ENCODE measurements at regions not wholly inside any gene's neighbourhood (a gene's known extent, or its start where the extent isn't known, plus 50 kb on each side); places are given as distances from the start of the nearest gene placed in this dataset.

- DNase-seq = no peak
Observed at GRCh38 chr20:20933142-20933958, 172.8 kb downstream of the LINC00237 start.

DNA sequence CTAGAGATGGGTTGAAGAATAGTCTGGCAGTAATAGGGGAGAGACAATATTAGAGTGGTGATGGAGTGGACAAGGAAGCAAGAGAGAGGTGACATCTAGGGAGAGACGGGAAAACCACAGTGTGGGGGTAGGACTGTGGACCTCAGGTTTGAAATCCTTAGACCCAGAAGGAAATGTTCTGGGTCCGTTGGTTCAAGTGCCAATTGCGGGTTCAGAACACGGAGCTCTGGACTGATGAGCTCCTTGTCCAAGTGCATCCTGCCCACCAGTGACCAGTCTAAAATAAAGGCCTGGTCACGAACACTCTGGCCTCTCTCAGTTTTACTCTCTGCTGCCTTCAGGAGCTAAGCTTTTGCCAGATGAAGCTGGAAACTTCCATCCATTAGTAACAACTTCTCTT lies 174.0 kb downstream of the LINC00237 start:
- DNase-seq = no peak

DNA sequence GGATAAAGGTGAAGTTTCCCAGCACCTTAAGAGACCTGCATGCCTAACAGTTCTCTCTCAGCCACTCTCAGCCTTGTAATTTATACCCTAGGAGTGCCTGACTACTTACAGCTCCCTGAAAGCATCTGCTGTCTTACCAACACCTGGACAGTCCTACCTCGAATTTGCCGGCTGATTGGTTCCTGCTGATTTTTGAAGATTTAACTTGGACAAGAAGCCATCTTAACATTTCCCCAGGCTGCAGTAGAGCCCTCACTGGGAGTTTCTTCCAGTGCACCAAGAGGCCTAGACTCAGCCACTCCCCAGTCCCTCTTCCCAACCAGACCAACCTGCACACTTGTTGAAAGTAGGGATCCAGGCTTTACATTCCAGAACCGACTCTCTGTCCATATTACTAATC lies 174.5 kb downstream of the LINC00237 start:
- no peak for DNase-seq

- no peak for DNase-seq
Observed at GRCh38 chr20:20931024-20931423, 175.1 kb downstream of the LINC00237 start.

DNA sequence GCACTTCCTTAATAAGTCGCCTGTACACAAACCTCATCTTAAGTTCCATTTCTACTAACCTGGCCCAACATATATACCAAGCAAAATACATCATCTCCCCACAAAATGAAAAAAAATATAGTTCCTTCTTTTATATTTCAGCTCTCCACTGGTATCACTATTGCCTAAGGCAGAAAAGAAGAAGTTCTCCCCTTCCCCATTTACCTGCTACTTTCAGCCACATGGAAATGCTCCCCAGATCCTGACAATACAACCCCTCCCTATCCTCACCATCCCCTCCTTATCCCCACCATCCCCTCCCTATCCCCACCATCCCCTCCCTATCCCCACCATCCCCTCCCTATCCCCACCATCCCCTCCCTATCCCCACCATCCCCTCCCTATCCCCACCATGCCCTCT lies 175.7 kb downstream of the LINC00237 start:
- no peak for DNase-seq

GRCh38 chr20:20929341-20929740 lies 176.8 kb downstream of the LINC00237 start:
- no peak for DNase-seq

DNA sequence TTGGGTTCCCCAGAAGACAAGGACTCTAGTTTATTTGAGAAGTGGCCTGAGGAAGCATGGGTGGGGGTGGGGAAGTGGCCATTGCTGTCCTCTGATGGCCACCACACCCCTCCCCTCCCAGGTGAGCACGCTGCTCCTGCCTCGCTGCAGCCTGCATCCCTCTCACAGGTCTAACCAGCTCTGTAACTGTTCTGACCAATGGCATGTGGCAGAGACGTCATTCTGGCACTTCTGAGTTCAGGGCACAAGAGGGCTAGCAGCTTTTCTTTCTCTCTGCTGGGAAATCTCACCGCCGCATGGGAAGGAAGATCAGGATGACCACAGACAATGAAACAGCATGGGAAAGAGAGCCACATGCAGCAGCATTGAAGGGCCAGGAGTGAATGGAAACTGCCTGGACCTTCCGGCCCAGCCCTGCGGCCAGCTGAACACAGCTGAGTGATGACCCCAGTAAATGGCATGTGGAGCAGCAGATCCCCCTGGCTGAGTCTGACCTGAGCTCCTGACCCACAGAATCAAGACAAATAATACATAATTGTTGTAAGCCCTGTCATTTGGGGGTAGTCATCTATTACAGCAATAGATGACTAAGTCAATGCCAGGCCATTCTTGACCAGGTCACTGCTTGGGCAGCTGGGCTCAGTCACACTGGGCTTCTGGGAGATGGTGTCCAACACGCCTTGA lies 179.8 kb downstream of the LINC00237 start:
- no peak for DNase-seq

DNA sequence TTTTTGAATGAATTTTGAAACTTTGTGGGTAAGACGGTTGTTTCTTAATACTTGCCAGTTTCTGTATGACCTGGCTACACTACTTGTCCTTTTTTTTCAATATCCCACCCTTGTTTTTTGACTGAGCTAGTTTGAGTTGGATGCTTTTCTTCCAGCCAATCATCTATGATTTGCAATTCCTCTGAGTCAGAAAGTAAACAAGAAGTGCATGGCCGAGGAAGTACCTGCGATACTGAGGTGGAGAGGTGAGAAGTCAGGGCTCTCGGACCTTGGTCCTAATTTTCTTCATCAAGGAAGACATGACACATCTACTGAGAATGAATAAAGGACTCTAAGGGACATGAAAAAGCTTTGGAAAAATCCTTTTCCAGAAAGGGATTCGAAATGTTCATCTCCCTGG lies 185.7 kb downstream of the LINC00237 start:
- DNase-seq = no peak

GRCh38 chr20:20915844-20916243 lies 190.3 kb downstream of the LINC00237 start:
- DNase-seq = no peak

GRCh38 chr20:20904501-20904831 lies 192.0 kb upstream of the RALGAPA2 start:
- DNase-seq = no peak

DNA sequence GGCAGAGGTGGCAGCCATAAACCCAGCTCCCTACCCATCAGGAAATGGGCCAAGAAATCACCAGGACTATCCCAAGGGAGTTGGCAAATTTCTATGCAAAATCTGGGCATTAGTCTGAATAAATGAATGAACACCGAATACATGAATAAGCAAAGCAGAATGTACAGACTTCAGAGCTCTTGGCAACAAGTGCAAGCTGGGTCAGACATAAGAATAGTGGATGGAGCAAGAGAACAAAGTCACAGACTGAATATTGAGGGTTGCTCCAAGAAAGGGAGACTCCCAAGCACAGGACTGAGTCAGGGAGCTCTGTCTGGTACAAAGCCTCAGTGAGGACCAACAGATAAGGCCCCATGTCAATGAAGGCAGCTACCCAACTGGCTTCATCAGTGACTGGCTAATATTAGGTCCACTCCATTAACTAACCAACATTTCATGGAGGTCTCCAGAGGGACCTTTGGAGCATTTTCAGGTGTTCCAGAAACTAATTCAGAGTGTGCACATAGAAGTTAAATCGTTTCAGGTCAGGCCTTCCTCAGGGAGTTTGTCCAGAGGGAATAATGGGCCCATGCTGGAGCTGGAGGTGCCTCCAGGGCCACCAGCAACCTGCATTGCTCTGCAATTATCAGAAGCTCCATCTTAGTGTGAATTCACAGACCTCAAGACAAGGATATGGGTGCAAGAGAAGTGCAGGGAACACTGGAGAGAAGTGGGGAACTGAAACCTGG lies 191.5 kb upstream of the RALGAPA2 start:
- DNase-seq = no peak

DNA sequence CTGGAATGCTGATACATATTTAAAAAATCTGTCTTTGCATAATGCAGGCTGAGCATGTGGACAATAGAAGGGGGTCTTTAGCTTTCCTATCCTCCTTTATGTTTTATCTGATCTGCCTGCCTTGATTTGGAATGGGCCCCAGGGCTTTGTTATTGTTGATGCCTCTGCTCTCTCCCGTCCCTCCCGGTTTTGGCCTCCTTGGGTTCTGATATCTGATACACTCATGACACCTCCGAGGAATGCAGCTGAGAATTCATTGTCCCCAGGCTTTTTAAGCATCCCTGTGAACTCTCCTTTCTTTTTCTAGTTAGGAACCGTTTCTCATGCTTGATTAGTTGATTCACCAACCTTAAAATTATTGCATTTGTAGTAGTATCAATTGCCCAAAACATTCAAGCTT lies 185.5 kb upstream of the RALGAPA2 start:
- no peak for DNase-seq

DNA sequence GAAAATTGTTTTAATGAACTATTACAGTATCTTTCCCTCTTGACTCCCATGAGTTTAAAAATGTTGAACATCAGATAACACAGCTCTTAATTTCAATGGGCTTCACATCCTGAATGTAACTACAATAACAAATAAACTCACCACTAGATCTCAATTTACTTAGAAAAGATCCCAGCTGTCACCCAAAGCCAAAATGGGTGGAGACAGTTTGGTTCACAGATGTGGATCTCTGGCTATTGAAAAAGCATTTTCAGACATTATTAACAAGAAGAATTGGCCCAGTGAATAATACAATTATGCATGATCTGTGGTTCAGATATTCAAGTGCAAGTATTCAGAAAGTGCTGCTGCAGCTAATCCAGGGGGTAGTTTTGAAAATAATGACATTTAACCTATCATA lies 184.7 kb upstream of the RALGAPA2 start:
- no peak for DNase-seq

DNA sequence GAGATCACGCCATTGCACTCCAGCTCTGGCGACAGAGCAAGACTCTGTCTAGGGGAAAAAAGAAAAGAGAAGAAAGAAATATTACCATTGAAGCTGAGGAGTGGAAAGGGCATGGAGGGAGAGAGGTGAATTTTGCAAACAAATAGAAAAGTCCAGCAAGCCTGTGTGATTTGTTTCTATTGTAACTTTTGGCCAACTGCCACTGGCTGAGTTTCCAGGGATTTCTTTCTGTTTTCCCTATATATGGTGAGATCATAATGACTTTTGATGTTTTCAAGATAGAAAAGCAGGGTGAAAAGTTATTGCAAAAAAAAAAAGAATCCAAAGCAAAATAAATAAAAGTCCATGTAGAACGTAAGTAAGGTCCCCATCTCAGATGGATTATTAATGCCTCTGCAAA lies 184.2 kb upstream of the RALGAPA2 start:
- DNase-seq = no peak

GRCh38 chr20:20895537-20895936 lies 183.1 kb upstream of the RALGAPA2 start:
- DNase-seq = no peak

GRCh38 chr20:20894753-20895152 lies 182.3 kb upstream of the RALGAPA2 start:
- no peak for DNase-seq

DNA sequence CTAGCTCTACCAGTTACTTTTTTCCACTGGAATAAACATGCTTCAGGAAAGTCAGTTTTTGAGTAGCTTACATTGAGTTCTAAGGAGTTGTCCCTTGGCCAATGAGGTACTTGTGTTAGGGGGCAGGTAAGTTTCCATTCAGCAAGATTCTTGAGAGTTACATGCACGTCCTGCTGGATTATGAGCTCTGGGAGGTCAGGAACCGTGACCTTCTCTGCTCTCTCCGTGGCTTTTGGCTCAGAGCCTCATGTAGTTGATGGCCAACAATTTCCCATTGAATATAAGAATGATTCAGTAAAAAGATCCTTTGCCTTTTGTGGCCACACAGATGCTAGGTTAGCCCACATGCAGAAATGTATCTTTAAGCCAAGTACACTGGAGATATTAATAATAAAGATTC lies 181.8 kb upstream of the RALGAPA2 start:
- no peak for DNase-seq

DNA sequence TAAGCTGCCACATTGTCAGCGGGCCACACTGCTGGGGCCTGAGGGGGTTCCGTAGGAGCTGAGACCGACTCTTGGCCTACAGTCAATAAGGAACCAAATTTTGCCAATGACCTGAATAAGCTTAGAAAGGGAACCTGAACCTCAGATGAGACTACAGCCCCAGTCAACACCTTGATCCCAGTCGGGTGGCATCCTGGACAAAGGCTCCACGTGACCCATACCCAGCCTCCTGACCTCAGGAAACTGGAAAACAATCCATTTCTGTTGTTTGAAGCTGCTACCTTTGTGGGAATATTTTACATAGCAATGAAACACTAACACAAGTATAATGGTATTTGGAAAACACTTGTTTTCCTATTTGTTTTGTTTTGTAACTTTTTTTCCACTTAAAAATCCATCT lies 179.9 kb upstream of the RALGAPA2 start:
- DNase-seq = no peak

- DNase-seq = no peak
Observed at GRCh38 chr20:20890751-20891150, 178.3 kb upstream of the RALGAPA2 start.

DNA sequence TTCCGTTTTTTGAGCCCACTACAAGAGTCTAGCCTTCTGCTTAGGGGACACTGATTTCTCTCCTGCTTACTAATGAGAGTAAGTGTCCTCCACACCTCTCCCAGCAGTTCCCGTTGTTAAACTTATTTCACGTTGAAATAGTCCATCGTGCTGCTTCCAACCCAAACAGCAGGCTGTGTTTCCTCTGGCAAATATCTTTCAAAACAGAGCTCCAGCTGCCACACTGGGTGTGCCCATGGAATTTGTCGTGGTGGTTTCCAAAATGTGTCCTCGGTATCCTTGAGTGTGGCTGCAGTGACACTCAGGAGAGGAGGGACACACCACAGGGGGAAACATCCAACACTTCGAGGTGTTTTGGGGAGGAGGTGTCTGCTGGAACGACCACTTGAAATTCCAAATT lies 176.5 kb upstream of the RALGAPA2 start:
- DNase-seq = no peak

DNA sequence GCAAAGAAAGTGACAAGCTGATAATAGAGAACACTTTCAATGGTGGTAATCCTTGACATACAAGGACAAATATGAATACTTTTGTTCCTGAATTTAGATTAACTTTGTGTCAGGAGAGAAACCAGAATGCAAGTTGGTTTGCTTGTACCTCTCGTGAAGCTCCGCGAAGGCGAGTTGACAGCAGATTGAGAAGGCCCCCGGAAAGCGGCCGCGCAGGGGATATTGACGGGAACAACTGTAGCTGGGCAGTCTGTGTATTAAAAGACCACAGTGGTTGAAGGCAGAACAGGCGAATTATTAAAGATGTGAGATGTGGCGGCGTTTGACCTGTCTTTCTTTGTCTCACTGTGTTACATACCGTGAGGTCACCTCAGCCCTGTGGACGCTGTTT lies 175.8 kb upstream of the RALGAPA2 start:
- DNase-seq = no peak

- no peak for DNase-seq
Observed at GRCh38 chr20:20887593-20888265, 175.3 kb upstream of the RALGAPA2 start.

DNA sequence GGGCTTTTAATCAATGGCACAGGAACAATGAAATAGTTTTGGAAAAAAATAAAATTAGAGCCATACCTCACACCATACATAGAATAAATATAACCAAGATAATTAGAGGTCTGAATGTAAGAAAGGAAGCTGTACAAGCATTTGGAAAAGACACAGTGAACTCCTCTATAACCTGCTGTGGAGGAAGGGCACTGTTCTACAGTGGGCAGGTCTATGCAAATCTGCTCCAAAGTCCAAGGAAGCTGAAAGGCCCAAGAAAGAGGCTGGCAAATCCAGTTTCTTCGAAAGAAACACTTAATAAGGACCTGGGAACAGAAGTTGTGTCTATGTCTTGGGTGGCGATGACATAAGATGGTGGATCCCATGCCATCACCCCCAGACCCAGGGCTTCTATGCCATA lies 169.4 kb upstream of the RALGAPA2 start:
- DNase-seq = no peak
